ENCODE measurements at regions not wholly inside any gene's neighbourhood (a gene's known extent, or its start where the extent isn't known, plus 50 kb on each side); places are given as distances from the start of the nearest gene placed in this dataset.

- Histone ChIP-seq H3K36me3 (ENCODE audit: control insufficient read depth in 2 of 4, insufficient read depth in 4 of 4, low read length in 3 of 4) (no peaks in the 10 kb centered on the region), H3K4me2 (ENCODE audit: insufficient read depth in 1 of 2, low read depth in 2 of 2, low read length in 2 of 2) (no peak overlapping the region), H3K23ac (ENCODE audit: insufficient read length) (no peak overlapping the region), H2BK5ac (ENCODE audit: low read depth, low read length) (no peak overlapping the region), H2BK12ac (ENCODE audit: low read depth, low read length) (no peak overlapping the region), H3K9me3 (ENCODE audit: insufficient read depth in 2 of 2, low read depth in 1 of 2, low read length in 1 of 2) (no peaks in the 10 kb centered on the region), H3K9ac (replicated peaks in 1 of 4; ENCODE audit: extremely low read depth in 1 of 4, low read depth in 3 of 4, low read length in 3 of 4) (no peak overlapping the region), H3K4ac (replicated peaks; ENCODE audit: insufficient read length, low read depth, low read length) (no peak overlapping the region), H3K56ac (replicated peaks; ENCODE audit: insufficient read length, low read depth, low read length) (no peak overlapping the region), H2BK20ac (ENCODE audit: low read length) (no peak overlapping the region), H3K79me1 (ENCODE audit: low read depth, low read length) (no peaks in the 10 kb centered on the region), H3K4me1 (replicated peaks in 1 of 4; ENCODE audit: control insufficient read depth in 3 of 4, insufficient read depth in 4 of 4, low read length in 3 of 4) (no peaks in the 10 kb centered on the region), H3K27ac (ENCODE audit: low read depth, low read length) (no peak overlapping the region), H2AFZ (ENCODE audit: low read length) (no peak overlapping the region), H3K18ac (ENCODE audit: extremely low read depth, low read length) (no peak overlapping the region), H4K91ac (replicated peaks; ENCODE audit: insufficient read length, low read length) (no peak overlapping the region), H3K23me2 (ENCODE audit: low read depth, low read length) (no peaks in the 10 kb centered on the region), H3K14ac (ENCODE audit: insufficient read length) (no peak overlapping the region), H3K4me3 (ENCODE audit: extremely low read depth in 1 of 4, insufficient read depth in 2 of 4, low read depth in 3 of 4, low read length in 4 of 4) (no peak overlapping the region), H4K5ac (ENCODE audit: insufficient read length, low read depth, low read length) (no peak overlapping the region), H3K27me3 (replicated peaks in 1 of 4; ENCODE audit: control insufficient read depth in 3 of 4, extremely low read depth in 1 of 4, insufficient read depth in 3 of 4, low read length in 3 of 4) (no peaks in the 10 kb centered on the region), H4K20me1 (replicated peaks in 1 of 2; ENCODE audit: control insufficient read depth in 1 of 2, insufficient read depth in 2 of 2, low read length in 2 of 2) (no peaks in the 10 kb centered on the region), H3K79me2 (ENCODE audit: control insufficient read depth in 1 of 2, insufficient read depth in 2 of 2, low read length in 2 of 2) (no peaks in the 10 kb centered on the region), H2AK5ac (ENCODE audit: low read depth, low read length) (no peak overlapping the region), H2BK15ac (ENCODE audit: low read length) (no peak overlapping the region), H4K8ac (ENCODE audit: extremely low read depth, insufficient read depth, low read length) (no peak overlapping the region), H2BK120ac (replicated peaks; ENCODE audit: low read depth, low read length) (no peak overlapping the region)
- DNase-seq (ENCODE audit: low read depth in 1 of 2, low spot score in 2 of 2) (no peak), FAIRE-seq (no peak)
- TF ChIP-seq SP4 (IDR thresholded peaks at IDR 0.05; ENCODE audit: low read length) (no peak), SRF (IDR thresholded peaks at IDR 0.05; ENCODE audit: low read depth, low read length) (no peak), POLR2A (IDR thresholded peaks at IDR 0.05; ENCODE audit: control extremely low read depth in 1 of 2, low read depth in 2 of 2, low read length in 2 of 2) (no peak), RFX5 (IDR thresholded peaks at IDR 0.05; ENCODE audit: borderline replicate concordance, low read depth, low read length) (no peak), FOSL1 (IDR thresholded peaks at IDR 0.05; ENCODE audit: insufficient read depth, low read depth, low read length) (no peak), TBP (IDR thresholded peaks at IDR 0.05; ENCODE audit: low read depth, low read length) (no peak), TCF12 (IDR thresholded peaks at IDR 0.05; ENCODE audit: low read depth, low read length) (no peak)
- WGBS, 2 experiments (ENCODE audit: extremely low coverage in 1 of 2, insufficient coverage in 1 of 2, insufficient read length in 1 of 2, insufficient replicate concordance in 2 of 2, low coverage in 1 of 2, low lambda C conversion rate in 2 of 2, missing lambda C conversion rate in 1 of 2) = 90% methylated on average over 3 of the region's 3 CpGs; no CpG with 5 or more reads in 1 of the 2 experiments
- CTCF ChIA-PET (ENCODE audit: partially characterized antibody) = no interaction called here
- POLR2A ChIA-PET (ENCODE audit: partially characterized antibody) = no interaction called here
Observed at GRCh38 chr2:193463011-193463410, 1268.3 kb upstream of the TMEFF2 start.
